ENCODE measurements at regions not wholly inside any gene's neighbourhood (a gene's known extent, or its start where the extent isn't known, plus 50 kb on each side); places are given as distances from the start of the nearest gene placed in this dataset.

- no peak for TF ChIP-seq POLR2A (IDR thresholded peaks at IDR 0.05)
- TF ChIP-seq CTCF (IDR thresholded peaks at IDR 0.05): no peak
Measured at GRCh38 chr7:68613897-68614296, 984.4 kb upstream of the AUTS2 start.
